ENCODE measurements at regions not wholly inside any gene's neighbourhood (a gene's known extent, or its start where the extent isn't known, plus 50 kb on each side); places are given as distances from the start of the nearest gene placed in this dataset.

- TF ChIP-seq ZNF658 (tag by site-specific recombination; IDR thresholded peaks at IDR 0.05): no peak
- TF ChIP-seq KLF16 (tag by site-specific recombination; IDR thresholded peaks at IDR 0.05): no peak
- no peak for TF ChIP-seq REST (tag by site-specific recombination; IDR thresholded peaks at IDR 0.05)
- TF ChIP-seq ZNF830 (tag by site-specific recombination; IDR thresholded peaks at IDR 0.05; ENCODE audit: low read depth): no peak
- TF ChIP-seq ZFHX2 (tag by site-specific recombination; conservative IDR thresholded peaks at IDR 0.05): no peak
- TF ChIP-seq, protein P1, sequence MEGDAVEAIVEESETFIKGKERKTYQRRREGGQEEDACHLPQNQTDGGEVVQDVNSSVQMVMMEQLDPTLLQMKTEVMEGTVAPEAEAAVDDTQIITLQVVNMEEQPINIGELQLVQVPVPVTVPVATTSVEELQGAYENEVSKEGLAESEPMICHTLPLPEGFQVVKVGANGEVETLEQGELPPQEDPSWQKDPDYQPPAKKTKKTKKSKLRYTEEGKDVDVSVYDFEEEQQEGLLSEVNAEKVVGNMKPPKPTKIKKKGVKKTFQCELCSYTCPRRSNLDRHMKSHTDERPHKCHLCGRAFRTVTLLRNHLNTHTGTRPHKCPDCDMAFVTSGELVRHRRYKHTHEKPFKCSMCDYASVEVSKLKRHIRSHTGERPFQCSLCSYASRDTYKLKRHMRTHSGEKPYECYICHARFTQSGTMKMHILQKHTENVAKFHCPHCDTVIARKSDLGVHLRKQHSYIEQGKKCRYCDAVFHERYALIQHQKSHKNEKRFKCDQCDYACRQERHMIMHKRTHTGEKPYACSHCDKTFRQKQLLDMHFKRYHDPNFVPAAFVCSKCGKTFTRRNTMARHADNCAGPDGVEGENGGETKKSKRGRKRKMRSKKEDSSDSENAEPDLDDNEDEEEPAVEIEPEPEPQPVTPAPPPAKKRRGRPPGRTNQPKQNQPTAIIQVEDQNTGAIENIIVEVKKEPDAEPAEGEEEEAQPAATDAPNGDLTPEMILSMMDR (tag by site-specific recombination; IDR thresholded peaks at IDR 0.05): no peak
- no peak for TF ChIP-seq ZNF660 (tag by site-specific recombination; IDR thresholded peaks at IDR 0.05)
- no peak for TF ChIP-seq MEIS1 (CRISPR knock-in tag; IDR thresholded peaks at IDR 0.05; ENCODE audit: borderline replicate concordance)
- TF ChIP-seq ZNF600 (tag by site-specific recombination; IDR thresholded peaks at IDR 0.05): no peak
- TF ChIP-seq ZBTB49 (tag by site-specific recombination; IDR thresholded peaks at IDR 0.05; ENCODE audit: low read depth): no peak
- no peak for TF ChIP-seq ZNF501 (tag by site-specific recombination; IDR thresholded peaks at IDR 0.05)
- TF ChIP-seq ZNF792 (tag by site-specific recombination; IDR thresholded peaks at IDR 0.05): no peak
- TF ChIP-seq, protein P2, sequence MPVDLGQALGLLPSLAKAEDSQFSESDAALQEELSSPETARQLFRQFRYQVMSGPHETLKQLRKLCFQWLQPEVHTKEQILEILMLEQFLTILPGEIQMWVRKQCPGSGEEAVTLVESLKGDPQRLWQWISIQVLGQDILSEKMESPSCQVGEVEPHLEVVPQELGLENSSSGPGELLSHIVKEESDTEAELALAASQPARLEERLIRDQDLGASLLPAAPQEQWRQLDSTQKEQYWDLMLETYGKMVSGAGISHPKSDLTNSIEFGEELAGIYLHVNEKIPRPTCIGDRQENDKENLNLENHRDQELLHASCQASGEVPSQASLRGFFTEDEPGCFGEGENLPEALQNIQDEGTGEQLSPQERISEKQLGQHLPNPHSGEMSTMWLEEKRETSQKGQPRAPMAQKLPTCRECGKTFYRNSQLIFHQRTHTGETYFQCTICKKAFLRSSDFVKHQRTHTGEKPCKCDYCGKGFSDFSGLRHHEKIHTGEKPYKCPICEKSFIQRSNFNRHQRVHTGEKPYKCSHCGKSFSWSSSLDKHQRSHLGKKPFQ (tag by site-specific recombination; IDR thresholded peaks at IDR 0.05): no peak
Observed at GRCh38 chr15:57865294-57865693, 158.8 kb downstream of the POLR2M start.

Data from HEK293 (cell line).